ENCODE measurements at regions not wholly inside any gene's neighbourhood (a gene's known extent, or its start where the extent isn't known, plus 50 kb on each side); places are given as distances from the start of the nearest gene placed in this dataset.
"Not testable (repeated sequence)": the region's sequence is repeated elsewhere in the genome, so short reads cannot be mapped to it uniquely, and the experiment has no call there.

DNA sequence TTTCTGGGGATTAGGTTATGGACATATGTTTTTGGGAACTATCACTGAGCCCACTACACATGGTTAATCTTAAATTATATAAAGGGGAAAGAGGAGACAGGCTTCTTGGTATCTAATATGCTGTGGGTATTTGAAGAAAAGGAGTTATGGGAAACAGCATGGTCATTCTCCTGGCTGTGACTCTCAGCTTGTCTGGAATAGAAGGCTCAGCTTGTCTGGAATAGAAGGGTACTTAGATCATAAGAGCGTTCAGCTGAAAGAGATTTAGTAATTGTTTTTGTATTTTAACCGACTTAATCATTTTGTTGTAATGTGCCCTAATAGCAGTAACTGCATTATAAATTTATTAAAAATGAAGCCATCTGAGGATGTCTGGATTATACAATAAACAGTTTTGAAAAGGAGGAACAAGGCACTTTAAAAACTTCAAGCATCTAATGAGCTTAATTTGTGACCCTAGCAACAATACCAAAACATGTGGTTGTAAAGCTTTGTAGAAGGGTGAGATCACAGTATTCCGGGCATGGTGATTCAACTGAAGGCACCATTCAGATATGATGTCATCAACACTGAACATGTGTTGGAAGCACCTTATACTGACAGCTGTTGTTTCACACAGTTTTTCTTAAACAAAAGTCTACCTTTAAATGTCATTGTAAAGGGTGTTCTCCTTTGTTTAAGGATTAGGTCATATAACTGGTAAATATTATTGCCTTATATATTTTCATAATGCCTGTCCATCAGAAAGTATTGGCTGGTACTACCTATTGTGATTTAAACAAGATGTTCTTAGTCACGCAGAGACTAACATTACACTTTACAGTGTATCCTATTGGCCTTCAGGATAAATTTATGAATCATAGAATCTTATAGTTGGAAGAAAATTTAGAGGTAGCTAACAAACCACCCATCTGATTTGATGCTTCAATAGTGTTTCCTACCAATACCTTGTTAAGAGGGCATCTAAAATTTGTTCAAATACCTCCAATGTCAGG, 2174.1 kb upstream of the WWC1 start:
- no peak for ATAC-seq
- H3K27me3 Mint-ChIP-seq = no peaks in the 10 kb centered on the region
- no peak overlapping the region for H3K4me3 Mint-ChIP-seq
- no peaks in the 10 kb centered on the region for H3K36me3 Mint-ChIP-seq
- peaks cover 7% of the 10 kb centered on the region for H3K9me3 Mint-ChIP-seq
- no peaks in the 10 kb centered on the region for H3K4me1 Mint-ChIP-seq
- H3K27ac Mint-ChIP-seq = no peak overlapping the region

GRCh38 chr5:166119506-166119905, 2171.9 kb upstream of the WWC1 start:
- Mint-ChIP-seq H3K27ac (no peak overlapping the region), H3K27me3 (no peaks in the 10 kb centered on the region), H3K9me3 (peaks cover 5% of the 10 kb centered on the region), H3K4me3 (no peak overlapping the region), H3K4me1 (no peaks in the 10 kb centered on the region), H3K36me3 (no peaks in the 10 kb centered on the region)
- ATAC-seq = no peak

DNA sequence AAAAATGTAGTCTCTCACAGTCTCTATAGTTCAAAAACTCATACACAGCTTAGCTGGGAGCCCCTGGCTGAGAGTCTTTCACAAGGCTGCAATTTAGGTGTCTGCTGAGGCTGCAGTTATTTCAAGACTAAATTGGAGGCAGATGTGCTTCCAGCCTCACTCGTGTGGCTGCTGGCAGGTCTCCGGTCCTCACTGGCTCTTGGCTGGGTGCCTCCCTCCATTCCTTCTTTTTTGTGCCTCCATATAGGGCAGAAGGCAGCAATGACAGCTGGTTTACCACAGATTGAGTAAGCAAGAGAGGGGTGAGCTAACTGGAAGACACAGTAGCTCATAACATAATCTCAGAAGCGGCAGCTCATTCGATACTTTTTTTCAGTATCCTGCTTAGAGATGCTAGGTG, 2167.7 kb upstream of the WWC1 start:
- Mint-ChIP-seq H3K9me3 (no peaks in the 10 kb centered on the region), H3K27me3 (no peaks in the 10 kb centered on the region), H3K36me3 (no peaks in the 10 kb centered on the region), H3K27ac (no peak overlapping the region), H3K4me1 (no peaks in the 10 kb centered on the region), H3K4me3 (no peak overlapping the region)
- no peak for ATAC-seq

DNA sequence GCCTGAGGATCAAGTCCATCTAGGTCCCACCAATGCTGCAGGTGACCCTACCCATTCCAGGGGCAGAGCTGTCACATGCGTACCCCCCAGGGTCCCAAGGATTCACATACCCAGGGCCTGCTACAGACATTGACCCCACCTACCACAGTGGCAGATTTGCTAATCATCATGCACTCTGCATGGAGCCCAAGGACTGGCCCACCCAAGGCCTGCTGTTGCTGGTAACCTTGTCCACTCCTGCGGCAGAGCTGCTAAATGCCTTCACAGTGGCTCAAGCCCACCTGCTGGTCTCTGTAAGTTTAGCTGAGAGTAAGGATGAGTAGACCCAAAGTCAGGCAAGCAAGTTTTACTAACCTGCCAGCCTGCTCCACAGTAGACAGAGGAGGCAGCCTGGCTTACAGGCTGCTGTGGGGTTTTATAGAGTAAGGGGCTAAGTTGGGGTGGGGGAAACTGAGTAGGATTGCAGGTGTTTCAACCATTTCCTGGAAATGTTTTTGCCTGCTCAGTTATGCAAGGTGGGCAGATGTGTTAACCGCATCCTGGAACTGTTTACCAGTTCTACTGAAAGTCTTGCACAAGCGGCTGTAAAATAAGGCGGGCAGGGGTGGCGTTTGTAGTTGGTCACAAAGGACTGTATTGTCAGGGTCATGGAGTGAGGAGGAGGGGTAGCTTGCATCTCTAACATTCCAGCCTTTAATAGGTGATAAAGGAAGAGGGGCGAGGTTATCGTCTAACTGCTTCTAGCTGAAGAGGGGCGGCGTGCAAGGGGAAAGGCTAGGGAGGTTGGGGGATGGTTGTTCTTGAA, 2163.5 kb upstream of the WWC1 start:
- no peaks in the 10 kb centered on the region for H3K27me3 Mint-ChIP-seq
- no peaks in the 10 kb centered on the region for H3K9me3 Mint-ChIP-seq
- no peak overlapping the region for H3K4me3 Mint-ChIP-seq
- no peaks in the 10 kb centered on the region for H3K36me3 Mint-ChIP-seq
- no peak overlapping the region for H3K27ac Mint-ChIP-seq
- H3K4me1 Mint-ChIP-seq = no peaks in the 10 kb centered on the region
- ATAC-seq = no peak

- not testable (repeated sequence) for H3K4me1 Mint-ChIP-seq, H3K9me3 Mint-ChIP-seq, H3K36me3 Mint-ChIP-seq, H3K27me3 Mint-ChIP-seq, H3K27ac Mint-ChIP-seq, H3K4me3 Mint-ChIP-seq, ATAC-seq
Measured at GRCh38 chr5:166145107-166145506, 2146.3 kb upstream of the WWC1 start.

DNA sequence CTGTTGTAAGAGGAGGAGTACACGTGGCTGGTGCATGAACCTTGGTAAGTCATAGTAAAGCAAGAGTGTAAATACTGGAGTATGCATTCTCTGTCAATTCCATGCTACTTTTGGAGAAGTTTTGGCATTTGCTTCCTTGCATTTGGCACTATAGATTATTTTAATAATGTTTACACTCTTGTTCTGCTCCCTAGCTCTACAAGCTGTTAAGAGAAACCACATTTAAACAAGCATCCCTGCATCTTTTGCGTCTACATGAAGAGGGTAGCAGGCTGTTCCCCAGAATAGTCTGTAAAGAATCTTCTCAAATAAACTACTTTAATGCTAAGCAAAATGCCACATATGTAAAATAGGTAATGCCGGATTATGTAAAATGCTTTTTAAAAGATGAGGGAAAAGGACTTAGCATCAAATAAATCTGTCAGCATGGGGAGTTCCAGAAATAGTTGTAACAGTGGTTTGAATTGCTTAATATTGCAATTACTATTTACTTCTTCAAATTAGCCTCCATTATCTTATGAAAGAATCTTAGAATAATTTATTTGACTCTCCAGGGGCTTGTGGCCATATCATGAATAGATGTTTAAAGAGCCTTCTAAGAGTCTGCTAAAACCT, 2127.3 kb upstream of the WWC1 start:
- H3K4me1 Mint-ChIP-seq = no peaks in the 10 kb centered on the region
- peaks cover 2% of the 10 kb centered on the region for H3K9me3 Mint-ChIP-seq
- H3K4me3 Mint-ChIP-seq = no peak overlapping the region
- no peak for ATAC-seq
- H3K27ac Mint-ChIP-seq = no peak overlapping the region
- no peaks in the 10 kb centered on the region for H3K36me3 Mint-ChIP-seq
- H3K27me3 Mint-ChIP-seq = no peaks in the 10 kb centered on the region

DNA sequence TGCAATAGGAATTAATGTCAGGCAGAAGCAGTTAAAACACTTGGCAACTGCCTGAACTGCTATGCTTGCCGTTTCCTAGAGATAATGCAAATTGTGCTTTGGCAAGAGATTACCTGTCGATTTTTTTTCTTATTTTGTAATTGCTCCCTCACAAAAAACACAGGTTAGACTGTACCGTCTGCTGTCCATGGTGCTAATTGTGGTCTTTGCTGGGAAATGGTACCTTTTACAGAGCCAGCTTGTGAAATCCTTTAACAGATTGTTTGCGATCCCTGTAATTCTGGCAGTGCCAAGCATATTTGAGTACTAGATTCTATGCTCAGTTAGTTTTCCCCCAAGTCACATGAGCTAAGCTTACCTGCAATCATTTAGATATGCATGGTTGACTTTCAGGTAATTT, 2125.8 kb upstream of the WWC1 start:
- no peaks in the 10 kb centered on the region for H3K4me1 Mint-ChIP-seq
- no peak overlapping the region for H3K27ac Mint-ChIP-seq
- no peak overlapping the region for H3K4me3 Mint-ChIP-seq
- no peaks in the 10 kb centered on the region for H3K36me3 Mint-ChIP-seq
- ATAC-seq = no peak
- H3K9me3 Mint-ChIP-seq = peaks cover 2% of the 10 kb centered on the region
- no peaks in the 10 kb centered on the region for H3K27me3 Mint-ChIP-seq

GRCh38 chr5:166166071-166166470, 2125.4 kb upstream of the WWC1 start:
- H3K36me3 Mint-ChIP-seq = no peaks in the 10 kb centered on the region
- H3K4me3 Mint-ChIP-seq = no peak overlapping the region
- H3K27ac Mint-ChIP-seq = no peak overlapping the region
- no peak for ATAC-seq
- no peaks in the 10 kb centered on the region for H3K4me1 Mint-ChIP-seq
- H3K9me3 Mint-ChIP-seq = peaks cover 2% of the 10 kb centered on the region
- H3K27me3 Mint-ChIP-seq = no peaks in the 10 kb centered on the region

GRCh38 chr5:166172597-166172996, 2118.8 kb upstream of the WWC1 start:
- Mint-ChIP-seq H3K36me3 (no peaks in the 10 kb centered on the region), H3K27ac (no peak overlapping the region), H3K4me1 (no peaks in the 10 kb centered on the region), H3K27me3 (no peaks in the 10 kb centered on the region), H3K4me3 (no peak overlapping the region), H3K9me3 (peaks cover 6% of the 10 kb centered on the region)
- no peak for ATAC-seq

DNA sequence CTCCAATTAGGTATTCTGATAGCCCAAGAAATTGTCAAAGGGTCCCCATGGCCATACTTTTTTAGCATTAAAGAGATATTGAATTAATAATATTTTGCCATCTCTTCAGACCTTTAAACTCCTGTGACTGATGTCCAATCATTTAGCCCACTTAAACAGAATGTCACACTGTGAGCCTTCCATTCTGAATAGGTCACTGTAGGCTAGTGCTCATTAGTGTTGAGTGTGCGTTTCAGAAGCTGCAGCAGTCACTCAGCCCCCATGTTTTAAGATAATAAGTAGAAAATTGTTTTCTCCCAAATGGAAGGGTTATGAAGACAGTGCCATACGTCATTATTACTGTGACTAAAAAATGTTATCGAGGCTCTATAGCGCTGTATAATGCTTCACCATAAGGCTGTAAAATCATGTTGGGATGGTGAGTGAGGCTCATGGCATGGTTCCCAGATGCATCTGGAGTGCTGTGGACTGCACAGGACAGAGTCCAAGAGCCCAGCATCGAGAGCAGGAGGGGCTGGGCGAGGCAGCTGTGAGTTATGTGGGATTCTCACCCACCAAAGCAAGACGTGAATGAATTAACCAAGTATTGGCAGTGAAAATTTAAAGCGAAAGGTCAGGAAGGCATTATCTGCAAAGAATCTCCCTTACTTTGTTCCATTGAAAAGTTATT, 2112.9 kb upstream of the WWC1 start:
- Mint-ChIP-seq H3K36me3 (no peaks in the 10 kb centered on the region), H3K4me1 (no peaks in the 10 kb centered on the region), H3K9me3 (peaks cover 4% of the 10 kb centered on the region), H3K4me3 (no peak overlapping the region), H3K27ac (no peak overlapping the region), H3K27me3 (no peaks in the 10 kb centered on the region)
- no peak for ATAC-seq

GRCh38 chr5:166185185-166185584, 2106.3 kb upstream of the WWC1 start:
- Mint-ChIP-seq H3K9me3 (peaks cover 10% of the 10 kb centered on the region), H3K4me3 (no peak overlapping the region), H3K4me1 (no peaks in the 10 kb centered on the region), H3K36me3 (no peaks in the 10 kb centered on the region), H3K27me3 (no peaks in the 10 kb centered on the region), H3K27ac (no peak overlapping the region)
- ATAC-seq = no peak

DNA sequence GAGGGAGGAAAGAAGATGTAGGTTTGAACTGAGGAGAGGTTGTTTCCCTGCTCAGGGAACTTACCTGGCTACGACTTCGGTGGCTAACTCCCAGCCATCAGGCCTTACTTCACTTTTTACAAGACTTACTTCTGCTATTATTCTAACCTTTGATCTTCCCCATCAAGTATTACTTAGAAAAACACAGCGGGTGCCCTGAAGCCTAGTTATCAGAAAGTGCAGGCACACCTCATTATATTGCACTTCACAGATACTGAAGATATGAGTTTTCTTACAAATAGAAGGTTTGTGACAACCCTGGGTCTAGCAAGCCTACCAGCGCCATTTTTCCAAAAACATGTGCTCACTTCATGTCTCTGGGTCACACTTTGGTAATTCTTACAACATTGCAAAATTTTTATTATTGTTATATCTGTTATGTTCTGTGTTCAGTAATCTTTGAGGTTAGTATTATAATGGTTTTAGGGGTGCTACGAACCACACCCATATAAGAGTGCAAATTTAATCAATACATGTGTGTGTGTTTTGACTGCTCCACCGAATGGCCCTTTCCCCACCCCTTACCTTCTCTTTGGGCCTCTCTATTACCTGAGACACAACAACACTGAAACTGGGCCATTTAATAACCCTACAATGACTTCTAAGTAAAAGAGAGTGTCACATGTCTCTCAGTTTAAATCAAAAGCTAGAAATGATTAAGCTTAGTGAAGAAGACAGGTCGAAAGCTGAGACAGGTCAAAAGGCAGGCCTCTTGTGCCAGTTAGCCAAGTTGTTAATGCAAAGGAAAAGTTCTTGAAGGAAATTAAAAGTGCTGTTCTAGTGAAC, 2102.7 kb upstream of the WWC1 start:
- H3K4me1 Mint-ChIP-seq = no peaks in the 10 kb centered on the region
- no peaks in the 10 kb centered on the region for H3K27me3 Mint-ChIP-seq
- no peak overlapping the region for H3K4me3 Mint-ChIP-seq
- H3K9me3 Mint-ChIP-seq = peaks cover 10% of the 10 kb centered on the region
- ATAC-seq = no peak
- no peaks in the 10 kb centered on the region for H3K36me3 Mint-ChIP-seq
- H3K27ac Mint-ChIP-seq = no peak overlapping the region

DNA sequence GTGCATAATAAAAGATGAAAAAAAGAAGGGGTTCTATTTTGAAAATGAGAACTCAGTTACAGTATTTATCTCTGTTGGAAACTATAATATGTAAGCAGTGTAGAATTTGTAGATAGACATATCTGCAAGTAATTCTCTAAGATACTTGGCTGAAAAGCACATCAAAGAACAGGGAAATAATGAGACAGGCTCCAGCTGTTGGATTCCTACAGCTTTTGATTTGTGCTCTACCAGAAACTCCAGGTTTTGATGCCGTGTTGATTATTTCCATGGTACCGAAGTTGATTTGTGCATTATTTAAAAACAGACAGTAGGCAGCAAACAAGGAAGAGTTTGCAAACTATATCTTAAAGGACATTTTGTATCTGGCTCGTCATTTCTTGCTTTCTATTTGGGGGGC, 2098.7 kb upstream of the WWC1 start:
- H3K27me3 Mint-ChIP-seq = no peaks in the 10 kb centered on the region

DNA sequence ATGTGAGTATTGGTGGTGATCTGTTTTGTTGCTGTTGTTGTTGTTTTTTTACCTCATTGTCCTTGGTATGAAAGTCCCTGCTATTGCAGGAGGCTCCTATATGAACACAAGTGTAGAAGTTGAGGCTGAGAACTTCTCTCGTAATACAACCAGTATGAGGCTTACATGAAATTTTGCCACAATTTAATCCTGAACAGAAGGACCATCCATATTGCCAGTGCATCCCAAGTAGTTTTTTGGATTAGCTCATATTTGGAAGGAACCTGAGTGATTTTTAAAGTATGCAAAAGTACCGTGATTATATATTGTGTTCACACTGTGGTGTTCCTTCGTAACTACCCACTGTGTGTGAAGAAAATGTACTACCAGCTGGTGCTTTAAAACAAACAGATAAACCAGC, 2095.5 kb upstream of the WWC1 start:
- no peak overlapping the region for H3K27ac Mint-ChIP-seq
- H3K9me3 Mint-ChIP-seq = no peaks in the 10 kb centered on the region
- no peaks in the 10 kb centered on the region for H3K27me3 Mint-ChIP-seq
- no peaks in the 10 kb centered on the region for H3K4me1 Mint-ChIP-seq
- ATAC-seq = no peak
- no peak overlapping the region for H3K4me3 Mint-ChIP-seq
- no peaks in the 10 kb centered on the region for H3K36me3 Mint-ChIP-seq

More for the DNA sequence above, 2098.7 kb upstream of the WWC1 start:
- Mint-ChIP-seq H3K4me3 (no peak overlapping the region), H3K36me3 (no peaks in the 10 kb centered on the region), H3K9me3 (peaks cover 6% of the 10 kb centered on the region), H3K4me1 (no peaks in the 10 kb centered on the region), H3K27ac (no peak overlapping the region)
- ATAC-seq = no peak
